Colon (tissue), 2 donors: ENCODE measurements at regions not wholly inside any gene's neighbourhood (a gene's known extent, or its start where the extent isn't known, plus 50 kb on each side); places are given as distances from the start of the nearest gene placed in this dataset.

ENCODE experiments used
- FAIRE-seq: peaks from 2 replicates; lab custom pipeline; 2012; peaks lifted over from hg19 to GRCh38; lab: Jason Lieb, UNC
- donor health status: control.
- donor health status: control.

- FAIRE-seq, result no peak
Observed at GRCh38 chr13:106172176-106172905, 363.1 kb downstream of the EFNB2 start.

GRCh38 chr13:106163426-106163825 lies 372.0 kb downstream of the EFNB2 start:
- no peak for FAIRE-seq

DNA sequence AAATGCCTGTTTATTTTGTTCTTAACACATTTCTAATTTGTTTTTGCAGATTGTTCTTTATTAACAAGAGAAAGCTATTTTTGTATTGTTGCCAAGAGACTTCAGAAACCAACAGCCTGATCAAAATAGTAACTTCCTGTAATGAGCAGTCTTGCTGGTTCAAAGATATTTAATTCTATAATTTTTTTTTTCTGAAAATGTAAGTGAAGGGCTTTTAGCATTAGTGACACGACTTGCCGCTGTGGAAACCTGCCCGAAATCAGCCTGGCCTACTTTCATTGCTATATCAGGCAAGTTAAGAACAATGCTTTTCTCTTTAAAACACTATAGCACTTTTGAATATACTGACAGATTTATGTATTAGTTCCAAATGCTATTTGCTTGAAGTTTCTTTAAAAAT lies 374.3 kb downstream of the EFNB2 start:
- no peak for FAIRE-seq

- FAIRE-seq, result no peak
Observed at GRCh38 chr13:106159295-106160195, 375.9 kb downstream of the EFNB2 start.

GRCh38 chr13:106156468-106156867 lies 379.0 kb downstream of the EFNB2 start:
- FAIRE-seq, result no peak

DNA sequence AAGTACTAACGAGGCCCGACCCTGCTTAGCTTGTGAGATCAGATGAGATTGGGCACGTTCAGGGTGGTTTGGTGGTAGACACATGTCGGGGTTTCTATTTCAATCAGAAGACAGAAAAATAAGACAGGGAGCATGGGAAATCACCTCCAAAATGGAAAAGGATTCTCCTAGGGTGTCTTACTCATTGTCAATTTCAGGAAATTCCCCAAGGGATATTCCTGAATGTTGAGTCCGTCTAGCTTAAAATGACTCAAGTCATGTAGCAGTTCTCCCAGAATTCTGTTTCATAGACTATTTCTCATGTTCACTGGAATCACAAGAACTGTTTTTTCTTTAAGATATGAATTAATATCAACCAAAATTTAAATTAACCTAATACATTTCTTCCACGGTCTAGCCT lies 380.1 kb downstream of the EFNB2 start:
- FAIRE-seq, result no peak

DNA sequence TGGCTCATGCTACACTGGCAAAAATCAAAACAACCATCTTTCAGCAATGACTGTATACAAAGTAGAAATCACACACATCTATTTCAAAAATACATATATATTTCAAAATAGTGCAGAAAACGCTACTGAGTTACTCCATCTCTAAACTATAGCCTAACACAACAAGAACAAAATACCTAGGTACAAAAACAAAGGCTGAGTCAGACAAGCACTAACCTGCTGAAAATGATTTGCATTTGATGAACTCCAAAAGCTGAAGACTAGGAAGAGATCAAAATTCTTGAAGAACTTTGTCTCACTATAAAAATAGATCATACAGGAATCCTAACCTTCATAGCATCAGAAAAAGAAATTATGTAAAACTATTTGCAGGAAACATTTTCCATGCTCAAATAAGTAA lies 381.6 kb downstream of the EFNB2 start:
- no peak for FAIRE-seq

DNA sequence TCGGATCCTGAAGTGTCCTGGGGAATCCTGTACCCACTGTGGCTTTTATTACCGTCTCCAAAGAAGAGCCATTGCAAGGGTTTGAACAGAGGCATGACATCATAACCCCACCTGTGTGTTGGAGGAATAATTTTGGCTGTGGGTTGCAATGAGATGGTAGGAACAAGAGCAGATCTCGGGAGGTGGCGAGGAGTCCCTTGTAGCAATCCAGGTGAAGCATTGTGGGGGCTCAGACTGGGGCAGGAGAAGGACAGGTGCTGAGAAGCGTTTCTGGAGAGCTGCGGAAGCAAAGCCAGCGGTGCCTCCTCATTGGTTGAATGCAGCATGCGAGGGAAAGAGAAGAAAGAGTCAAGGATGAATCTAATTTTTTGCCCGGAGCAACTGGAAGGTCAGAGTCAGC lies 382.4 kb downstream of the EFNB2 start:
- no peak for FAIRE-seq

DNA sequence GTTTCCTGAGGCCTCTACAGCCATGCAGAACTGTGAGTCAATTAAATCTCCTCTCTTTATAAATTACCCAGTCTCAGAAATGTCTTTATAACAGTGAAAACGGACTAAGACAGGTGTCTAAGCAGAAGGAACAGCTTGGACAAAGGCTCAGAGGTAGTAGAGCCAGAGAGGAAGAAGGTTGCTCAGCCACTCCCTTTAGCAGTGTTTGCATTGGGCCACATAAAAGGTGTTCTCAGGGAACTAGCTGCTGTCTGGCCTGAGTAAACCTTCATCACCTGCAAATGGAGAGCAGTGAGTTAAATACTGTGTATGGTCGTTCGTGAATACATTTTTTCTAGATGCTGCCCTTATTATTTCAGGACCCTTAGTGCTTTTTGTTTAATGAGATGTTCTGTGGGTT lies 383.4 kb downstream of the EFNB2 start:
- FAIRE-seq, result no peak

- no peak for FAIRE-seq
Observed at GRCh38 chr13:106151056-106151699, 384.3 kb downstream of the EFNB2 start.

DNA sequence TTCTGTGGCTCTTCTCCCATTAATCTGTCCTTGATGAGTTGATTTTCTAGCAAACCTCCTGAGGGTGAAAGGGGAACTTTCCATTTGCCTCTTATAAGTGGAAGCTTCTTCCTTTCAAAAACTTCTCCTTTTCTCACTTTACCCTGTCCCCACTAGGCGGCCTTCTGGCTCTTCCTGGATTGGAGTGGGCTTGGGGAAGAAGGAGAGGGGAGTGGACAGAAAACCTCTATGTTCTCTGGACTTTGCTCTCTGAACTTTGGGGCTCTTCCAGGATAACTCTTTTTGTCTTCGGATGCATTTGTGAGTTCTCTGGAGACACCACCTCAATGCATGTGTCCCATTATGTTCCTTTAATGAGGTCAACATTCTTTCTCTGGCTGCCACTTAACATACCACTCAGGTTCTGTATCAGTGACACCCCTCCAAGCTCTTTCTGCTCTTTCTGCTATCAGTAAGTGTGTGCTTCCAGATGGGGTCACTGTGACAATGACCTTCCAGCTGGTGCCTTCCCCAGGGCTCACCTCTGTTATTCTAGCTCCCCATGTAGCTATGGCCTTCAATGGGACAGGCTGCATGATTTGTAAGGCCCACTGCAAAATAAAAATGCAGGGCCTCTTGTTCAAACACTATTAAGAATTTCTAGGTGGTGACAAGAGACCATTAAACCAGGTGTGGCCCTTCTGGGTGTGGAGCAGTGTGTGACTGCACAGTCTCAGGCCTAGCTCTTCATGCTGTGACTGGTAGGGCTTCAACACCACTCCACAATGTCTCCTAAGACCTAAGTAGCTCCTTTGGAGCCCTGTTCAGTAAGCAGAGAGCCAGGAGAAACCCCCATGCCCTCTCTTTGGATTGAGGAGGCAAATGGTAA lies 389.2 kb downstream of the EFNB2 start:
- no peak for FAIRE-seq

DNA sequence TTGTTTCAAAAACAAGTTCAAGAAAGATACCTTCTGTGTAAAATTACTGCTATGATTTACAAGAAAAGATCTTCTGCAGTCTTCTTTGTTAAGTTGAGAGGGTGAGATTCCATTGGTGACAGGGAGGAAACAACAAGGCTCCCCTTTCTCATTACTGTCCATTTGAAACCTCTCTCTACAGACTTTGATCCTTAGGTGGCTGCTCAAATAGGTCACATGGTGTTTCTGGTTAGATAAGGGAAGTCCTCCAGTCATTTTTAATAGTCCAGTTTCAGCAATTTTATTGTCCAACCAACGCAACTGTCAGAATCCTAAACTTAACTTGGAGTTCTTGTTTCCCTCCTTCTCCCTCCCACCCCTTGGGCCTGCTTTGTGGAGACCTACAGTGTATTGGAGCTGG lies 390.4 kb downstream of the EFNB2 start:
- no peak for FAIRE-seq

DNA sequence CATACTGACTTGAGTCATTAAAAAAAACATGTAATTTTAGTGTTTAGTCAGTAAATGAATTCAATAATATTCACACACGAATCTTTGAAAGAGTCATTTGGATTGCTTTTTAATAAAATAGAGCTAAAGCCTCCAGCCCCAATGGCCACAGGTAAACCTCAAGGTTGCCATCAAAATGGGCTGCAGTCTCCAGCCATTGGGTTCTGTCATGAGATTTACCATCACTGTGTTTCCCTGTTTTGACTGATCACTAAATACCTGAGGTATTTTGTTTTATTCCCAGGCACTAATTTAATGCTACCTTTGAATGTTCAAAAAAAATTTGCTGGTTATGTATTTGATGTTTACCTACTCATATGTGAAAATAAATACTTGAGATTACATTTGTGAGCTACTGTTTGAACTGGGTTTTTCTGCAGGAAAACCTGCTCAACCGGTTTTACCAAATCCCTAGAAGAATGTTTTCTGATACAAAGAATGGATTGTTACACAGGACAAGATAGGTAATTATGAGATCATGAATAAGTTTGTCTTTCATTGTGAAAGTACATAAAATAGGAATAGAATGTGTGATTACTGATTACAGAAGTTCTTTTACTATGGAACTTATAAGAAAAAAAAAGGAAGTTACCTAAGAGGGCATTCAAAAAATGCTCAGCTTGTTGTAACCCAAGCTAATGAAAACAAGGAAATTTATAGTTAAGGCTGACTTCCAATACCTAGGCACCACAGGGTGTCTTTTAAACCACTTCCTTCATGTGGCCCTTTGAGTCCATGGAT lies 391.3 kb downstream of the EFNB2 start:
- FAIRE-seq, result peak; percentile 74

GRCh38 chr13:106143392-106143791 lies 392.1 kb downstream of the EFNB2 start:
- no peak for FAIRE-seq

DNA sequence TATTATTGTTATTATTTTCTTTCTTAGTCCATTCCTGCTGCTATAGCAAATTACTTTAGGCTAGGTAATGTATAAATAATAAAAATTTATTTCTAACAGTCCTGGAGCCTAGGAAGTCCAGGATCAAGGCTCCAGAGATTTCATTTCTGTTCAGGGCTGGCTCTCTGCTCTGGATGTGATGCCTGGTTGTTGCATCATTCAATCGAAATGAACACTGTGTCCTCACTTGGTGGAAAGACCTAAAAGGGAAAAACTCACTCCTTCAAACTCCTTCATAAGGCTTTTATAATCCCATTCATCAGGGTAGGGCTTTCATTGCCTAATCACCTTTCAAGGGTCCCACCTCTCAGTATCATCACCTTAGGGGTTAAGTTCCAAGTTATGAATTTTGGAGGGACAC lies 395.0 kb downstream of the EFNB2 start:
- FAIRE-seq, result no peak

GRCh38 chr13:106139942-106140341 lies 395.5 kb downstream of the EFNB2 start:
- FAIRE-seq, result peak; percentile 33

- FAIRE-seq, result no peak
Observed at GRCh38 chr13:106139377-106139776, 396.1 kb downstream of the EFNB2 start.

DNA sequence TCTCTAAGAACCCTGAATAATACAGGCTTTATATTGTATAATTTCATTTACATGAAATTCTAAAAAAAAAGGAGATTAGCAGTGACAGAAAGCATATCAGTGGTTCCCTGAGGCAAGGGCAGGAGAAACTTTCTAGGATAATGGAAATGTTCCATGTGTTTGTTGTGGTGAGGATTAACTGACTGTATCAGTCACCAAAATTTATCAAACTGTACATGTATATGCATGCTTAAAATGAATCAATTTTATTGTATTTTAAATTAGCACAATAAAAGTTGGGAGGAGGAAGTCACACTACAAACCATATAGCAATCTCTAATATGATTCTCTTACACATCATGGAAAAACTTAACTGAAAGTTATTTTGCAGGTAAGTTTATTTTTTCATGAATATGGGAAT lies 396.8 kb downstream of the EFNB2 start:
- no peak for FAIRE-seq

GRCh38 chr13:106133025-106133424 lies 402.4 kb downstream of the EFNB2 start:
- FAIRE-seq, result no peak

DNA sequence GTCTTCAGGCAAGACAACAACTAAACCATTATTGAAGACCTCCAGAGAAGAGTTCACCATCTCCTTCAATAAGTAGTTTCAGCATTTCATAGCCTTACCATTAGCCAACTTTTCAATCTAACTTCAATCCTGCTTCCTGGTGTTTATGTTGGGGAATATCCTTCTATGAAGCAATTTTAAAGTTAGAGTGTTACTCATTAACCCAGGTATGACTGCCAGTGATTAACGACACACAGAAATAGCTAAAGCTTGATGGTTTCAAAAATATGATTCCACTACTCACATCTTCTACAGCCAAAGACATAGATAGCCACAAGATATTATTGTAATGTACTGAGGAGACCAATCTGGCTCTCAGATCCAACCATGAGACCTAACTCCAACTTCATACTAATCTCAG lies 403.2 kb downstream of the EFNB2 start:
- FAIRE-seq, result no peak

- no peak for FAIRE-seq
Observed at GRCh38 chr13:106129993-106130392, 405.5 kb downstream of the EFNB2 start.
